K562 (cell line): ENCODE measurements at regions not wholly inside any gene's neighbourhood (a gene's known extent, or its start where the extent isn't known, plus 50 kb on each side); places are given as distances from the start of the nearest gene placed in this dataset.
"Not testable (repeated sequence)": the region's sequence is repeated elsewhere in the genome, so short reads cannot be mapped to it uniquely, and the experiment has no call there.

Source experiments
- ATAC-seq: fragments of 200-7000 bp; cut with Tn5 transposase; 3 replicates; pipeline ENCODE4 v1.9.1; 2020; ENCODE audit warnings: moderate library complexity
- BruUV-seq: library from RNA; stranded (reverse); fragments of 400-500 nt; replicated peaks from 2 replicates; lab custom pipeline; 2021; lab: Mats Ljungman, UMichigan
- CTCF ChIA-PET: fragments of 300-600 bp; formaldehyde crosslinking; extraction: SDS; loops from one replicate; lab custom pipeline; 2021; ENCODE audit warnings: low intra/inter-chr PET ratio; lab: Yijun Ruan, JAX
- POLR2A ChIA-PET: fragments of 300-600, 350-650 bp; sonication (Branson Sonifier 250); formaldehyde crosslinking; extraction: SDS; loops from one replicate; lab custom pipeline; 2021; ENCODE audit warnings: antibody characterized with exemption, inconsistent platforms; lab: Yijun Ruan, JAX
- DNase-seq, 4 experiments: peaks; one replicate each; pipeline versions ENCODE4 v3.0.0 to v3.0.0-alpha.2; 2011 to 2018; ENCODE audit warnings: low spot score in 3 of 4, mixed read lengths in 3 of 4; ENCODE audit errors: extremely low read depth in 1 of 4
- FAIRE-seq: peaks from 2 replicates; lab custom pipeline; 2011; peaks lifted over from hg19 to GRCh38; lab: Jason Lieb, UNC
- H2AFZ ChIP-seq: 2 replicates; pipeline ENCODE4 v1.6.0; 2011; ENCODE audit warnings: low read depth, low read length, control low read depth, inconsistent platforms
- H3K27ac ChIP-seq: fragments of 200-600 bp; 3 replicates; pipeline ENCODE4 v1.8.0; 2011; ENCODE audit warnings: low read depth, mild to moderate bottlenecking, control low read depth, inconsistent platforms, low read length, moderate library complexity, mixed read lengths; ENCODE audit errors: extremely low read depth
- H3K27me3 ChIP-seq, 2 experiments: fragments of 300-600 bp in 1 of 2; 2 replicates in 1 of 2; 3 replicates in 1 of 2; pipeline versions ENCODE4 v1.6.0 to v1.8.0; 2011; ENCODE audit warnings: inconsistent platforms in 2 of 2, low read length in 2 of 2, mild to moderate bottlenecking in 1 of 2, mixed read lengths in 1 of 2, moderate library complexity in 1 of 2; ENCODE audit not compliant: control insufficient read depth in 2 of 2, insufficient read depth in 2 of 2
- H3K36me3 ChIP-seq: fragments of 300-600 bp; 3 replicates; pipeline ENCODE4 v1.8.0; 2011; ENCODE audit warnings: mild to moderate bottlenecking, low read length, inconsistent platforms; ENCODE audit not compliant: control insufficient read depth, insufficient read depth
- H3K4me1 ChIP-seq, 2 experiments: fragments of 200-600 bp in 1 of 2; replicated peaks in 1 of 2; 2 replicates in 1 of 2; 3 replicates in 1 of 2; pipeline versions ENCODE4 v1.5.1 to v1.8.0; 2011; ENCODE audit warnings: inconsistent platforms in 2 of 2, low read length in 2 of 2, mild to moderate bottlenecking in 1 of 2, mixed read lengths in 1 of 2, moderate library complexity in 1 of 2; ENCODE audit not compliant: control insufficient read depth in 2 of 2, insufficient read depth in 2 of 2
- H3K4me2 ChIP-seq: 2 replicates; pipeline ENCODE4 v1.6.1; 2011; ENCODE audit warnings: low read length, control low read depth, inconsistent platforms, mixed read lengths; ENCODE audit not compliant: insufficient read depth
- H3K4me3 ChIP-seq: fragments of 200-600 bp; sonication (generic), shearing (Covaris generic); 2 replicates; pipeline ENCODE4 v1.5.1; 2016; ENCODE audit warnings: control low read depth, inconsistent platforms
- H3K79me2 ChIP-seq: fragments of 200-600 bp; 3 replicates; pipeline ENCODE4 v1.8.0; 2011; ENCODE audit warnings: low read length, inconsistent platforms; ENCODE audit not compliant: control insufficient read depth, insufficient read depth
- H3K9ac ChIP-seq, 2 experiments: 2 replicates each; pipeline versions ENCODE4 v1.6.0 to v1.6.1; 2011; ENCODE audit warnings: low read depth in 2 of 2, low read length in 2 of 2, control low read depth in 1 of 2, inconsistent platforms in 1 of 2, mild to moderate bottlenecking in 1 of 2, mixed read lengths in 1 of 2; ENCODE audit not compliant: insufficient read depth in 1 of 2
- H3K9me1 ChIP-seq: one replicate; pipeline ENCODE4 v1.6.0; 2011; ENCODE audit warnings: inconsistent platforms, mild to moderate bottlenecking, low read length, moderate library complexity; ENCODE audit not compliant: control insufficient read depth, insufficient read depth
- H3K9me3 ChIP-seq: replicated peaks from 2 replicates; pipeline ENCODE4 v1.5.1; 2011; ENCODE audit warnings: low read depth, low read length, inconsistent platforms; ENCODE audit not compliant: control insufficient read depth, insufficient read depth
- H4K20me1 ChIP-seq: replicated peaks from 2 replicates; pipeline ENCODE4 v1.6.1; 2011; ENCODE audit warnings: low read length, inconsistent platforms, mixed read lengths; ENCODE audit not compliant: control insufficient read depth, insufficient read depth
- WGBS: fragments of 100-300 bp; shearing (Covaris generic); methylation state at CpG from one replicate; pipeline ENCODE4 v1.1.6; 2016; ENCODE audit warnings: low coverage, mixed read lengths; ENCODE audit not compliant: insufficient coverage; ENCODE audit errors: missing lambda C conversion rate; 5-methylcytosine and 5-hydroxymethylcytosine counted together
- in situ Hi-C: fragments of 300-500 bp; cut with MboI; formaldehyde crosslinking; loops from 4 replicates; pipeline ENCODE4 v1.15.0; 2018; ENCODE audit warnings: inconsistent platforms, mixed read lengths
- intact Hi-C: fragments of 100-400 bp; cut with micrococcal nuclease; formaldehyde crosslinking; loops from 2 replicates; pipeline ENCODE4 v1.14.2; 2022

- FAIRE-seq: not testable (repeated sequence)
- 0% methylated on average over 4 of the region's 18 CpGs for WGBS
Observed at GRCh38 chr21:13310570-13311524, 298.7 kb upstream of the POTED start.

DNA sequence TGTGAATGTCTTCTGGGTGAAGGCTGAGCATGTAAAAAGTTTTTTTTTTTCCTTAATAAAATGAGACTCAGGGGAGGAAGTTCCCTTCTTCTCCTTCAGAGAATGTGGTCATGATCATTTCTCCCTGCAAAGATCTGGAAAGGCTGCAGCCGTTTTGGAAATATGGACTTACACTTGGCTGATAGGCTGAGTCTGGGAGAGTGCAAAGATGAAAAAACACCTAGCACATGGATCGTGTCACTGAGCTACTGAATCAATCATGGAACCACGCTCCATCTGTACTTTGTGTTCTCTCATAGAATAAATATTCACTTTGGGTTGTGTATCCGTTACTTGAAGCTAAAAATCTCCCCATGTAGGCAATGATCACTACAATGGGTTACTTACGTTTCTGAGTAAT lies 290.9 kb upstream of the POTED start:
- not testable (repeated sequence) for BruUV-seq

More at GRCh38 chr21:13310570-13311524, 298.7 kb upstream of the POTED start:
- CTCF ChIA-PET: interaction anchor here (0.6 kb wide), 1 partner anchor 310 kb away, joined by 3 read pairs; no protein-coding TSS in a partner anchor
- H3K27ac ChIP-seq, H3K4me3 ChIP-seq, H3K9ac ChIP-seq, H2AFZ ChIP-seq, H3K9me3 ChIP-seq, ATAC-seq, H3K9me1 ChIP-seq, H4K20me1 ChIP-seq, intact Hi-C loops, H3K79me2 ChIP-seq, POLR2A ChIA-PET, BruUV-seq, H3K27me3 ChIP-seq, DNase-seq, H3K4me2 ChIP-seq, H3K36me3 ChIP-seq, H3K4me1 ChIP-seq, in situ Hi-C loops: not testable (repeated sequence)

More for the DNA sequence above, 290.9 kb upstream of the POTED start:
- intact Hi-C loops, FAIRE-seq, H3K27ac ChIP-seq, DNase-seq, POLR2A ChIA-PET, H3K4me1 ChIP-seq, in situ Hi-C loops, H3K9me1 ChIP-seq, CTCF ChIA-PET, ATAC-seq, H4K20me1 ChIP-seq, H3K9ac ChIP-seq, H3K79me2 ChIP-seq, H3K4me2 ChIP-seq, H3K36me3 ChIP-seq, H2AFZ ChIP-seq, H3K4me3 ChIP-seq, H3K27me3 ChIP-seq, H3K9me3 ChIP-seq: not testable (repeated sequence)
- WGBS: 0% methylated on average over 5 of the region's 5 CpGs
